AG04449 (cell line): ENCODE measurements at regions not wholly inside any gene's neighbourhood (a gene's known extent, or its start where the extent isn't known, plus 50 kb on each side); places are given as distances from the start of the nearest gene placed in this dataset.

Experiments used
- CTCF ChIA-PET: fragments of 350-600 bp; formaldehyde crosslinking; extraction: SDS; loops from one replicate; lab custom pipeline; 2021; ENCODE audit warnings: antibody characterized with exemption; lab: Yijun Ruan, JAX
- POLR2A ChIA-PET: fragments of 400-600, 350-600 bp; formaldehyde crosslinking; extraction: SDS; loops from one replicate; lab custom pipeline; 2020; ENCODE audit warnings: antibody characterized with exemption, inconsistent platforms; lab: Yijun Ruan, JAX
- DNase-seq: peaks from one replicate; pipeline ENCODE4 v3.0.0-alpha.2; 2010; ENCODE audit warnings: low read depth, low spot score
- H3K4me3 ChIP-seq: 2 replicates; pipeline ENCODE4 v1.5.1; 2011; ENCODE audit warnings: low read depth, mild to moderate bottlenecking, control low read depth, low read length
- TF ChIP-seq, protein P1 (sequence below): IDR thresholded peaks from one replicate; pipeline ENCODE4 v1.5.1; 2011; ENCODE audit warnings: mild to moderate bottlenecking, moderate library complexity, low read length, control low read depth, inconsistent platforms; ENCODE audit not compliant: insufficient read depth; ENCODE audit errors: missing control alignments

DNA sequence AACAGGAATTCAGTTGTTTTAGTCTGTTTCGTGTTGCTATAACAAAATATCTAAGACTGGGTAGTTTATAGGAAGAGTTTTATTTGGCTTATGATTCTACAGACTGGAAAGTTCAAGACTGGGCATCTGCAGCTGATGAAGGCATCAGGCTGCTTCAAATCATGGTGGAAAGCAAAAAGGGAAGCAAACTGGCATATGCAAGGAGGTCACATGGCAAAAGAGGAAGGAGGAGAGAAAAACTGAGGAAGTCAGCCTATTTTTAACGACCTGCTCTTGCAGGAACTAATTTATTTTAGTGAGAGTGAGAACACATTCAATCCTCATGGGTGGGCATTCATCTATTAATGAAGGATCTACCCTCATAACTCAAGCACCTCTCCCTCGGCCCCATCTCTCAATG lies 363.1 kb upstream of the HS3ST1 start:
- DNase-seq = no peak
- TF ChIP-seq, protein P1, sequence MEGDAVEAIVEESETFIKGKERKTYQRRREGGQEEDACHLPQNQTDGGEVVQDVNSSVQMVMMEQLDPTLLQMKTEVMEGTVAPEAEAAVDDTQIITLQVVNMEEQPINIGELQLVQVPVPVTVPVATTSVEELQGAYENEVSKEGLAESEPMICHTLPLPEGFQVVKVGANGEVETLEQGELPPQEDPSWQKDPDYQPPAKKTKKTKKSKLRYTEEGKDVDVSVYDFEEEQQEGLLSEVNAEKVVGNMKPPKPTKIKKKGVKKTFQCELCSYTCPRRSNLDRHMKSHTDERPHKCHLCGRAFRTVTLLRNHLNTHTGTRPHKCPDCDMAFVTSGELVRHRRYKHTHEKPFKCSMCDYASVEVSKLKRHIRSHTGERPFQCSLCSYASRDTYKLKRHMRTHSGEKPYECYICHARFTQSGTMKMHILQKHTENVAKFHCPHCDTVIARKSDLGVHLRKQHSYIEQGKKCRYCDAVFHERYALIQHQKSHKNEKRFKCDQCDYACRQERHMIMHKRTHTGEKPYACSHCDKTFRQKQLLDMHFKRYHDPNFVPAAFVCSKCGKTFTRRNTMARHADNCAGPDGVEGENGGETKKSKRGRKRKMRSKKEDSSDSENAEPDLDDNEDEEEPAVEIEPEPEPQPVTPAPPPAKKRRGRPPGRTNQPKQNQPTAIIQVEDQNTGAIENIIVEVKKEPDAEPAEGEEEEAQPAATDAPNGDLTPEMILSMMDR = no peak
- H3K4me3 ChIP-seq = no peak overlapping the region
- ChIA-PET CTCF (no interaction called here), POLR2A (no interaction called here)

DNA sequence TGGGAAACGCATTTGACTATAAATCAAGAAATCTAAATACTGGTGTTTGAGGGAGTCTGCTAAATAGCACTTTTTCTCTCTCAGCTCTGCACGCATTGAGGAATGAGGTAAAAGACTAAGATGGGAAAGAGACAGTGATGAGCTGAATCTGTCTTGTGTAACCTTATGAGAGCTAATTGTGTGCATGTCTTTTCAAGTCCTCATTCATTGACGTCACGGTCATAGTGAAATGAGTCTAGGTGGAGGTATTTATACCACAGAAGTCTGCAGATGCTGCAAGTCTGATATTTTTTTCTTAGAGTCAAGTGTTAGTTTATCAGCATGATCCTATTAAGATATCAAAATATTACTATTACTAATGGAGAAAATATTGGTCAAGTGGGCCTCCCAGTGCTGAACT lies 361.5 kb upstream of the HS3ST1 start:
- TF ChIP-seq, protein P1 = no peak
- DNase-seq = no peak
- ChIA-PET CTCF (no interaction called here), POLR2A (no interaction called here)
- no peak overlapping the region for H3K4me3 ChIP-seq

DNA sequence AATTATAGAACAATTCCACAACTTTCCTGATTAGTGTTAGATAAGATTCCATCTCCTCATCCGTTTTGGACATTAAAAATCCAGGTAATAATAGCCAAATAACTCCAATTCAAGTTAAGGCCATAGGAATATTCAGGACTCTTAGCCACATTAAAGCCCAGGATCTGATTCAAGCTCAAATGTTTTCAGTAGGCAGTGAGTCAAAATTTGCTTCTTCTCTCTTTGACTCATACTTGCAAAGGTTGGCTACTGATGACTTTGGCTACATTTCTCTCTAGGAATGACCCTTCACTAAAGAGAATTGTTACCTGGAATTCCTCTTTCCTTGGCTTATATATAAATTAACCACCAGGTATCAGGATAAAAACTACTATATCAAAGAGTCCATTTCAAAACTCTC lies 354.9 kb upstream of the HS3ST1 start:
- CTCF ChIA-PET = no interaction called here
- POLR2A ChIA-PET = no interaction called here
- TF ChIP-seq, protein P1 = no peak
- no peak for DNase-seq
- H3K4me3 ChIP-seq = no peak overlapping the region

DNA sequence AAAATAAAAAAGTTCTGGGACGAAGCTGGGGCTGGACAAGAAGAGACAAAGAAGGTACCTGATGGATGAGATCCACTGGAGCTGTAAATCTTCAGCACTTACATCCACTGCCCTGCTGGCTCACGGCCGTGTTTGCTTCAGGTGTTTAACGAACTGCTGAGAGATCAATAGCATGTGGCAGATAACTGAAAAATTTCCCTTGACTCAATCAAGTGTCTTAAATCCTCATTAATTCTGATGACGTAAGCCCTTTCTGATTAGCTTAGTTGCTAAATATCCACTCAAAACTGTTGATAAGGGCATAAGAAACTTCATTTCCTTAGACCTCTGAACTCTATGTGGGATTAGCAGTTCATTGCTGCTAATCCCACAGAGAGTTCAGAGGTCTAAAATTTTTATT lies 354.2 kb upstream of the HS3ST1 start:
- H3K4me3 ChIP-seq = no peak overlapping the region
- ChIA-PET POLR2A (no interaction called here), CTCF (no interaction called here)
- DNase-seq = no peak
- TF ChIP-seq, protein P1 = no peak

DNA sequence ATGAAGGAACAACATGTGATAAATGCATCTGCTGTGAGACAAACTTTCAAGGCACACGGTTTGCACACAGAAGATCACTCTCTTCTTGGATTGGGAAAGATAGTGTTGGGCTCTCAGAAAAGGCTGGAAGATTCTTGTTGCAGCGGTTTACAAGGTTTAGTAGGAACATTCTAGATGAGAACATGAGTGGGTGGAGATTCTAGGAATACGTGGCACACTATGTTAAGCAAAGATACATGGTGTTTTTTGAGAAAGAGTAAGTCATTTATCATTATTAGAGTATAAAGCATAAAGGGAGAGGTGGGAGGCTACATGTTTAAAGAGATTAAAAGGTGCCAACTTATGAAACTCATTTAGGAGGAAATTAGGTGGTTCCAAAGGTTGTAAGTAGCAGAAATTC lies 348.8 kb upstream of the HS3ST1 start:
- DNase-seq = no peak
- TF ChIP-seq, protein P1 = no peak
- CTCF ChIA-PET = no interaction called here

DNA sequence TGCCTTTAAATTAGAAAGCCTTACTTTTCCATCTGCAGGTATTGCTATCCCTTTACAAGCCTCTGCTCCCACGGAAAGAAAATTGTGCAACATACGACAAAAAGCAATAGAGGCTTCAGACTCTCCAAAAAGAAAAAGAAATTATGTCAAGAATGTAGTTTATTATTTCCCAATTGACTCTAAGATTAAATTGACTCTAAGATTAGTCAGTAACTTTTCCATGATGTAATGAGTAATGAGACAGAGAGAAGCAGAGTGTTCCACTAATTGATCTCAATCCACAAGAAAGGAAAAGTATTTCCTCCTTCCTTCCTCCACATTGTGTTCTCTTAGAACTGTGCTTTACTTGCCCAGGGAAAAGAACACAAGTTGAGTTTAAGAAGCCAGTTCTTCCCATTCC lies 345.7 kb upstream of the HS3ST1 start:
- no peak for DNase-seq
- POLR2A ChIA-PET = no interaction called here
- CTCF ChIA-PET = no interaction called here
- no peak overlapping the region for H3K4me3 ChIP-seq
- TF ChIP-seq, protein P1 = no peak

More for the DNA sequence above, 348.8 kb upstream of the HS3ST1 start:
- no peak overlapping the region for H3K4me3 ChIP-seq
- POLR2A ChIA-PET = no interaction called here
